HepG2 (cell line): ENCODE measurements at regions not wholly inside any gene's neighbourhood (a gene's known extent, or its start where the extent isn't known, plus 50 kb on each side); places are given as distances from the start of the nearest gene placed in this dataset.

Experiments
- ATAC-seq: fragments of 200-7000 bp; cut with Tn5 transposase; 3 replicates; pipeline ENCODE4 v1.9.1; 2020; ENCODE audit warnings: mild to moderate bottlenecking, moderate library complexity
- BruUV-seq: library from RNA; stranded (reverse); fragments of 400-500 nt; replicated peaks from 2 replicates; lab custom pipeline; 2021; lab: Mats Ljungman, UMichigan
- CTCF ChIA-PET: fragments of 300-600 bp; formaldehyde crosslinking; extraction: SDS; loops from one replicate; lab custom pipeline; 2021; ENCODE audit warnings: low total read pairs, inconsistent platforms, low intra/inter-chr PET ratio; lab: Yijun Ruan, JAX
- POLR2A ChIA-PET: fragments of 350-600 bp; sonication (Branson Sonifier 250); formaldehyde crosslinking; loops from one replicate; lab custom pipeline; 2020; ENCODE audit warnings: antibody characterized with exemption, inconsistent platforms; lab: Yijun Ruan, JAX
- DNase-seq: peaks from one replicate; pipeline ENCODE4 v3.0.0-alpha.2; 2015; ENCODE audit warnings: low spot score
- FAIRE-seq: peaks from 3 replicates; lab custom pipeline; 2011; peaks lifted over from hg19 to GRCh38; lab: Jason Lieb, UNC
- H2AFZ ChIP-seq: one replicate; pipeline ENCODE4 v1.6.1; 2011; ENCODE audit warnings: low read length, inconsistent platforms
- H3K27ac ChIP-seq: fragments of 300-600 bp; 3 replicates; pipeline ENCODE4 v1.8.0; 2011; ENCODE audit warnings: mixed run types, mild to moderate bottlenecking, mixed read lengths, low read length, inconsistent platforms; ENCODE audit not compliant: insufficient read depth; ENCODE audit errors: extremely low read length
- H3K27me3 ChIP-seq, 2 experiments: fragments of 200-600 bp in 1 of 2; 2 replicates in 1 of 2; 3 replicates in 1 of 2; pipeline versions ENCODE4 v1.6.0 to v1.8.0; 2011; ENCODE audit warnings: low read length in 2 of 2, mild to moderate bottlenecking in 2 of 2, moderate library complexity in 2 of 2, inconsistent platforms in 1 of 2; ENCODE audit not compliant: insufficient read depth in 2 of 2, control insufficient read depth in 1 of 2
- H3K36me3 ChIP-seq, 2 experiments: fragments of 200-600 bp in 1 of 2; replicated peaks in 1 of 2; 2 replicates in 1 of 2; 3 replicates in 1 of 2; pipeline versions ENCODE4 v1.5.1 to v1.8.0; 2011; ENCODE audit warnings: low read length in 2 of 2, inconsistent platforms in 1 of 2; ENCODE audit not compliant: insufficient read depth in 2 of 2, control insufficient read depth in 1 of 2
- H3K4me1 ChIP-seq: 2 replicates; pipeline ENCODE4 v1.5.1; 2012; ENCODE audit warnings: low read length, inconsistent platforms; ENCODE audit not compliant: insufficient read depth
- H3K4me2 ChIP-seq: 2 replicates; pipeline ENCODE4 v1.6.0; 2011; ENCODE audit warnings: low read depth, low read length, inconsistent platforms
- H3K4me3 ChIP-seq, 3 experiments: fragments of 200-600 bp in 1 of 3; sonication (generic), shearing (Covaris generic) in 1 of 3; replicated peaks in 1 of 3; 2 replicates each; pipeline ENCODE4 v1.5.1; 2011 to 2016; ENCODE audit warnings: low read length in 3 of 3, inconsistent platforms in 2 of 3, low read depth in 2 of 3, mild to moderate bottlenecking in 2 of 3, control low read depth in 1 of 3, mixed read lengths in 1 of 3; ENCODE audit not compliant: insufficient read depth in 1 of 3
- H3K79me2 ChIP-seq: one replicate; pipeline ENCODE4 v1.6.1; 2011; ENCODE audit warnings: low read length, inconsistent platforms; ENCODE audit not compliant: insufficient read depth
- H3K9ac ChIP-seq: 2 replicates; pipeline ENCODE4 v1.6.0; 2011; ENCODE audit warnings: mild to moderate bottlenecking, low read depth, low read length, inconsistent platforms; ENCODE audit not compliant: insufficient read depth
- H3K9me3 ChIP-seq: 2 replicates; pipeline ENCODE4 v1.5.1; 2012; ENCODE audit warnings: mild to moderate bottlenecking, low read length
- H4K20me1 ChIP-seq: 2 replicates; pipeline ENCODE4 v1.6.0; 2011; ENCODE audit warnings: inconsistent platforms, mild to moderate bottlenecking, low read length, moderate library complexity; ENCODE audit not compliant: insufficient read depth
- ASH2L ChIP-seq: fragments of 300-600, 200-600 bp; sonication (generic); IDR thresholded peaks from 2 replicates; pipeline ENCODE4 v1.7.0; 2017; ENCODE audit warnings: low read depth, mild to moderate bottlenecking, moderate library complexity, mixed read lengths, low read length; ENCODE audit not compliant: insufficient read length
- ETV6 ChIP-seq: sonication (generic); formaldehyde crosslinking; conservative IDR thresholded peaks from 2 replicates; pipeline ENCODE4 v1.4.0; 2020; ENCODE audit warnings: missing genetic modification reagents
- POGZ ChIP-seq: sonication (generic); formaldehyde crosslinking; IDR thresholded peaks from 2 replicates; pipeline ENCODE4 v1.4.0; 2020; ENCODE audit warnings: mild to moderate bottlenecking, missing genetic modification reagents
- RORA ChIP-seq: sonication (generic); formaldehyde crosslinking; IDR thresholded peaks from 2 replicates; pipeline ENCODE4 v1.5.0; 2020; ENCODE audit warnings: mild to moderate bottlenecking, missing genetic modification reagents, moderate library complexity
- SAFB2 ChIP-seq: sonication (generic); formaldehyde crosslinking; IDR thresholded peaks from 2 replicates; pipeline ENCODE4 v1.5.1; 2020; ENCODE audit warnings: missing genetic modification reagents, low read depth, mild to moderate bottlenecking, borderline replicate concordance
- TFDP2 ChIP-seq: sonication (generic); formaldehyde crosslinking; IDR thresholded peaks from 2 replicates; pipeline ENCODE4 v1.4.0; 2020; ENCODE audit warnings: missing genetic modification reagents
- ZNF10 ChIP-seq: sonication (generic); formaldehyde crosslinking; IDR thresholded peaks from 2 replicates; pipeline ENCODE4 v1.4.0; 2020; ENCODE audit warnings: mild to moderate bottlenecking, low read depth, missing genetic modification reagents, borderline replicate concordance
- ZNF124 ChIP-seq: sonication (generic); formaldehyde crosslinking; IDR thresholded peaks from 2 replicates; pipeline ENCODE4 v1.4.0; 2020; ENCODE audit warnings: missing genetic modification reagents
- ZNF329 ChIP-seq: sonication (generic); formaldehyde crosslinking; IDR thresholded peaks from 2 replicates; pipeline ENCODE4 v1.9.0; 2021; ENCODE audit warnings: low read depth, mild to moderate bottlenecking, missing genetic modification reagents
- ZNF530 ChIP-seq: sonication (generic); formaldehyde crosslinking; IDR thresholded peaks from 2 replicates; pipeline ENCODE4 v1.5.0; 2020; ENCODE audit warnings: low read depth, mild to moderate bottlenecking, missing genetic modification reagents
- WGBS: methylation state at CpG from one replicate; pipeline ENCODE4 v1.1.6; 2017; ENCODE audit warnings: low lambda C conversion rate; 5-methylcytosine and 5-hydroxymethylcytosine counted together
- in situ Hi-C: cut with HindIII; loops from 2 replicates; pipeline ENCODE4 v1.10.0; 2017; ENCODE audit warnings: low pct_unique_long_range_greater_than_20kb; ENCODE audit not compliant: extremely low pct_ligation_motif_present
- intact Hi-C: fragments of 100-400 bp; cut with micrococcal nuclease; formaldehyde crosslinking; loops from one replicate; pipeline ENCODE4 v1.10.0; 2022; ENCODE audit not compliant: unreplicated experiment

- no peak for TF ChIP-seq TFDP2 (CRISPR knock-in tag)
Measured at GRCh38 chr3:182116386-182116785, 404.7 kb downstream of the SOX2 start (continued).

GRCh38 chr3:182117131-182117530 is 405.4 kb downstream of the SOX2 start:
- Histone ChIP-seq H3K4me2 (no peak overlapping the region), H3K79me2 (no peaks in the 10 kb centered on the region), H3K27me3 (no peaks in the 10 kb centered on the region; a peak in 1 of 5 replicates), H4K20me1 (no peaks in the 10 kb centered on the region), H3K4me3 (no peak overlapping the region), H2AFZ (no peak overlapping the region), H3K9ac (no peak overlapping the region), H3K36me3 (no peaks in the 10 kb centered on the region), H3K27ac (no peak overlapping the region), H3K9me3 (no peaks in the 10 kb centered on the region), H3K4me1 (no peaks in the 10 kb centered on the region)
- TF ChIP-seq ZNF10 (CRISPR knock-in tag) = no peak
- TF ChIP-seq ZNF530 = no peak
- TF ChIP-seq ETV6 (CRISPR knock-in tag) = no peak
- TF ChIP-seq SAFB2 (CRISPR knock-in tag) = no peak
- TF ChIP-seq POGZ (CRISPR knock-in tag) = no peak
- no peak for TF ChIP-seq RORA (CRISPR knock-in tag)
- TF ChIP-seq ZNF124 (CRISPR knock-in tag) = no peak
- no peak for TF ChIP-seq ASH2L
- no peak for TF ChIP-seq ZNF329 (CRISPR knock-in tag)
- in situ Hi-C loops = no loop called here
- POLR2A ChIA-PET = no interaction called here
- DNase-seq (no peak), FAIRE-seq (peak; percentile 43), ATAC-seq (no peak)
- CTCF ChIA-PET = no interaction called here
- WGBS = 17% methylated on average over 8 of the region's 8 CpGs
- BruUV-seq = no TSS peak
- intact Hi-C loops = no loop called here
